T-cell (primary cell): ENCODE measurements at regions not wholly inside any gene's neighbourhood (a gene's known extent, or its start where the extent isn't known, plus 50 kb on each side); places are given as distances from the start of the nearest gene placed in this dataset.
"Not testable (repeated sequence)": the region's sequence is repeated elsewhere in the genome, so short reads cannot be mapped to it uniquely, and the experiment has no call there.

Experiments used
- ATAC-seq, 4 experiments: fragments of 200-7000 bp in 3 of 4; fragments of 150-1000 bp in 1 of 4; cut with Tn5 transposase; replicated peaks in 1 of 4; 1 replicate in 3 of 4; 2 replicates in 1 of 4; pipeline ENCODE4 v1.10.0; 2021; ENCODE audit warnings: moderate library complexity in 3 of 4, mild to moderate bottlenecking in 2 of 4, moderate number of reproducible peaks in 1 of 4
- CTCF ChIA-PET, 2 donors: fragments of 300-600 bp; sonication (Branson Sonifier 250); formaldehyde crosslinking; loops; one replicate each; lab custom pipeline; 2022; ENCODE audit warnings: antibody characterized with exemption in 2 of 2; lab: Charles Lee
- POLR2A ChIA-PET, 2 donors: fragments of 300-600 bp; sonication (Branson Sonifier 250); formaldehyde crosslinking; loops; one replicate each; lab custom pipeline; 2022; ENCODE audit warnings: antibody characterized with exemption in 2 of 2; lab: Charles Lee
- DNase-seq, 35 experiments: peaks; one replicate each; pipeline versions ENCODE4 v3.0.0 to v3.0.0-alpha.2; 2013 to 2023
- H3K27ac ChIP-seq: one replicate; pipeline ENCODE4 v1.5.1; 2013; ENCODE audit warnings: low read length
- H3K27me3 ChIP-seq, 2 experiments: replicated peaks in 1 of 2; 1 replicate in 1 of 2; 2 replicates in 1 of 2; pipeline versions ENCODE4 v1.6.1 to v1.7.0; 2013; ENCODE audit warnings: low read length in 1 of 2, mixed read lengths in 1 of 2; ENCODE audit not compliant: control insufficient read depth in 2 of 2, insufficient read depth in 2 of 2; ENCODE audit errors: extremely low read depth in 1 of 2
- H3K36me3 ChIP-seq, 2 donors: 1 replicate in 1 of 2; 2 replicates in 1 of 2; pipeline versions ENCODE4 v1.6.1 to v1.7.0; 2013; ENCODE audit warnings: low read length in 1 of 2; ENCODE audit not compliant: control insufficient read depth in 2 of 2, insufficient read depth in 1 of 2; ENCODE audit errors: extremely low read depth in 1 of 2
- H3K4me1 ChIP-seq, 2 experiments: 1 replicate in 1 of 2; 2 replicates in 1 of 2; pipeline versions ENCODE4 v1.6.1 to v1.7.0; 2013; ENCODE audit warnings: low read length in 2 of 2, mixed read lengths in 1 of 2; ENCODE audit not compliant: insufficient read depth in 2 of 2, control insufficient read depth in 1 of 2; ENCODE audit errors: extremely low read depth in 1 of 2
- H3K4me3 ChIP-seq, 2 donors: 1 replicate in 1 of 2; 2 replicates in 1 of 2; pipeline versions ENCODE4 v1.5.1 to v1.7.0; 2013; ENCODE audit warnings: mild to moderate bottlenecking in 2 of 2, low read length in 1 of 2, moderate library complexity in 1 of 2; ENCODE audit not compliant: control insufficient read depth in 1 of 2; ENCODE audit errors: extremely low read depth in 1 of 2
- H3K9me3 ChIP-seq: 2 replicates; pipeline ENCODE4 v1.7.0; 2013
- H3K27ac Mint-ChIP-seq, 2 donors: one replicate each; pipeline ENCODE4 v1.8.0; 2020 to 2021; ENCODE audit warnings: mild to moderate bottlenecking in 2 of 2, mixed read lengths in 2 of 2
- H3K27me3 Mint-ChIP-seq, 2 donors: one replicate each; pipeline ENCODE4 v1.8.0; 2021 to 2022; ENCODE audit warnings: mixed read lengths in 2 of 2
- H3K36me3 Mint-ChIP-seq: one replicate; pipeline ENCODE4 v1.8.0; 2021; ENCODE audit warnings: mixed read lengths
- H3K4me1 Mint-ChIP-seq, 3 donors: one replicate each; pipeline ENCODE4 v1.8.0; 2020 to 2022; ENCODE audit warnings: mixed read lengths in 3 of 3, mild to moderate bottlenecking in 1 of 3
- H3K4me3 Mint-ChIP-seq, 3 donors: one replicate each; pipeline ENCODE4 v1.8.0; 2020 to 2022; ENCODE audit warnings: mild to moderate bottlenecking in 3 of 3, mixed read lengths in 3 of 3, moderate library complexity in 3 of 3
- H3K9me3 Mint-ChIP-seq, 3 donors: one replicate each; pipeline ENCODE4 v1.8.0; 2020 to 2022; ENCODE audit warnings: mixed read lengths in 3 of 3
- WGBS: methylation state at CpG from one replicate; pipeline ENCODE4 v1.1.5; 2013; ENCODE audit warnings: missing lambda C conversion rate; ENCODE audit not compliant: insufficient coverage; 5-methylcytosine and 5-hydroxymethylcytosine counted together

DNA sequence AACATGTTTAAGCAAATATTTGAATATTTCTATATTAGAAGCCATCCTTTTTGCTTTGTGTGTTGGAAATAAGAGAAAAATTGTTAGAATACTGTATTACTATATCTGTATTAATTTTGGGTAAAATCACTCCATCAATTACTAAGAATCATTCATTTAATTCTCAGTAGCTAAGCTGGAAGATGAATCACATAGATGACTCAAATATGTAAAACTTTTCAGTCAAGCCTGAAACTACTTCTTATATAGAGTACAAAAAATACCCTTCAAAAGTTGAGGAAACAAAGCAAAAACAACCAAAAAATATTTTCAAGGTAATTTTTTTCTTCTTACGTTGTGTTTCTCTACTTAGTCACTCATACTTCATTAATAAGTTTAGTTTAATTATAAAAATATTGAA lies 205.7 kb upstream of the ROBO1 start:
- no peak overlapping the region for H3K4me3 ChIP-seq
- Mint-ChIP-seq H3K4me3 (no peak overlapping the region), H3K4me1 (no peaks in the 10 kb centered on the region), H3K9me3 (peaks cover 9 to 25% (median 19%) of the 10 kb centered on the region in 3 donors), H3K27ac (no peak overlapping the region), H3K36me3 (no peaks in the 10 kb centered on the region), H3K27me3 (no peaks in the 10 kb centered on the region)
- H3K4me1 ChIP-seq, result no peaks in the 10 kb centered on the region
- ChIA-PET CTCF (no interaction called here), POLR2A (no interaction called here)
- no peak for DNase-seq
- no peaks in the 10 kb centered on the region for H3K36me3 ChIP-seq
- no peaks in the 10 kb centered on the region for H3K27me3 ChIP-seq
- H3K27ac ChIP-seq, result no peak overlapping the region
- no CpG with 5 or more reads among the region's 1 CpG for WGBS
- no peaks in the 10 kb centered on the region for H3K9me3 ChIP-seq
- ATAC-seq, result no peak

DNA sequence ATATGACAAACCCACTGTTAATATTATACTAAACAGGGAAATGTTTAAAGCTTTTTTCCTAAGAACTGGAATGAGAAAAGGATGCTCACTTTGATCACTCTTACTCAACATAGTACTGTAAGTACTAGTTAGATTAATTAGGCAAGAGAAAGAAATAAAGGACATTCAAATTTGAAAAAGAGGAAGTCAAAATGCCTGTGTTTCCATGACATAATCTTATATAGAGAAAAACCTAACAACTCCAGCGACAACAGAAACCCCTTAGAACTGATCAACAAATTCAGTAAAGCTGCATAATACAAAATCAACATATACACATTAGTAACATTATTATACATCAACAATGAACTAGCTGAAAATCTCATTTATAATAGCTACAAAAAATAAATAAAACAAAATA lies 200.6 kb upstream of the ROBO1 start:
- Mint-ChIP-seq H3K4me3 (no peak overlapping the region), H3K27ac (no peak overlapping the region), H3K9me3 (peaks cover 0 to 24% (median 6%) of the 10 kb centered on the region in 3 donors), H3K27me3 (no peaks in the 10 kb centered on the region), H3K4me1 (no peaks in the 10 kb centered on the region), H3K36me3 (no peaks in the 10 kb centered on the region)
- H3K4me1 ChIP-seq, result no peaks in the 10 kb centered on the region
- no peaks in the 10 kb centered on the region for H3K36me3 ChIP-seq
- H3K27ac ChIP-seq, result no peak overlapping the region
- DNase-seq, result no peak
- peaks cover 2% of the 10 kb centered on the region for H3K9me3 ChIP-seq
- POLR2A ChIA-PET, result no interaction called here
- no peak for ATAC-seq
- CTCF ChIA-PET, result no interaction called here
- no peaks in the 10 kb centered on the region for H3K27me3 ChIP-seq
- WGBS, result no CpG with 5 or more reads among the region's 1 CpG
- H3K4me3 ChIP-seq, result no peak overlapping the region

DNA sequence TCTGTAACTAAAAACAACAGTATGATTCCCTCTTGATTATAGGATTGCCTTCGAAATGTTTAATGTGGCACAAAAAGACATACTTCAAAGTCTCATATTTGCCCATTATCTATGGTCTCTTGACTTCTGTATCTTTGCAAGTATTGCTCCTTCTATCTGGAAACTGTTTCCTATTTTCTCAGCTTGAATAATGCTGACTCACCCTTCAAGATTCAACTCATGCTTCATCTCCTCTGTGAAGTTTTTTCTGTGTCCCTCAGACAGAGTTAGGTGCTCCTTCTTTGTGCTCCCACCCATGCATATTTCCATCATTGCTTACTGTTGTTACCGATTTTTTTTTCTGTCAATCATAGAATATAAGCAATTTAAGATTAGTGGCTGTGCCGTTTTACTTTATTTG lies 192.8 kb upstream of the ROBO1 start:
- H3K4me1 ChIP-seq, result no peaks in the 10 kb centered on the region
- no peaks in the 10 kb centered on the region for H3K36me3 ChIP-seq
- ChIA-PET CTCF (no interaction called here), POLR2A (no interaction called here)
- Mint-ChIP-seq H3K27ac (no peak overlapping the region), H3K4me1 (no peaks in the 10 kb centered on the region), H3K9me3 (peaks cover 13 to 30% (median 14%) of the 10 kb centered on the region in 3 donors), H3K4me3 (no peak overlapping the region), H3K36me3 (no peaks in the 10 kb centered on the region), H3K27me3 (no peaks in the 10 kb centered on the region)
- no peak for DNase-seq
- no peaks in the 10 kb centered on the region for H3K27me3 ChIP-seq
- no peak for ATAC-seq
- no peak overlapping the region for H3K27ac ChIP-seq
- no CpG with 5 or more reads among the region's 3 CpGs for WGBS
- no peak overlapping the region for H3K4me3 ChIP-seq
- peaks cover 2% of the 10 kb centered on the region for H3K9me3 ChIP-seq

DNA sequence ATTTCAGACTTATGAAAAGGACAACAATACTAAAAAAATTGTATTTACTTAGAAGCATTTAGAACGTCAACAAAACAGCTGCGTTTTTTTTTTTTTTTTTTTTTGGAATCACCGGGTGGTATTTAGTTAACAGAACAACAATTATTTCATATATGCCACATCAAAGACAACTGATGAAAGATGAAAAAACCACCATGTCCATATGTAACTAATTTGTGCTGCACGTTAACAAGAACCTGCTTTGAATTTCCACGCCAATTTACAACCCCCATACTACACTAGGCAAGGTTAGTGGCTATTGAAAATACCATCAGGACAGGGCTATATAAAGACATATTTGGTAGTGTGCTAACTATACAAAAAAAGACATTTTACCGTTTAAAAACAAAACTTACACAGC lies 189.3 kb upstream of the ROBO1 start:
- no peak for ATAC-seq

DNA sequence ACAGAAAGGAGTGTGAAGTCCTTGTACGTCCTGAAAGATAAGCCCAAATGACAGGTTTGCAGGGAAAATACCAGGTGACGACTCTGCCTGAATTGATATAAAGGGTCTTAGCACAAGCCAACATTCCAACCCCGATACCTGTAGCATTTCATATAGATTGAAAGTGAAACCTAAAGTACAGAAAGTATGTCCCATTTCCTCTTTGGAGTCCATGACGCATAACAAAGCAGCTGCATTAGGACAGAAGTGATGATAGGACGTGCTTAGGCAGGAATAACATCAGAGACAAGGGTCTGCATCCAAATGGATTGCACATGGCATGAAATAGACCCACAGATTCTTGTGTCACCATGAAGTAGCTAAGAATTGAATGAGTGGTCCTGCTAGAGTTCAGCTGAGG lies 187.0 kb upstream of the ROBO1 start:
- CTCF ChIA-PET, result no interaction called here
- H3K27ac Mint-ChIP-seq, result no peak overlapping the region
- H3K36me3 ChIP-seq, result no peaks in the 10 kb centered on the region
- H3K4me3 Mint-ChIP-seq, result no peak overlapping the region
- DNase-seq (no peak), ATAC-seq (no peak)
- no peaks in the 10 kb centered on the region for H3K27me3 Mint-ChIP-seq
- POLR2A ChIA-PET, result no interaction called here
- peaks cover 3% of the 10 kb centered on the region for H3K9me3 ChIP-seq
- no peaks in the 10 kb centered on the region for H3K4me1 Mint-ChIP-seq
- H3K27ac ChIP-seq, result no peak overlapping the region
- H3K27me3 ChIP-seq, result no peaks in the 10 kb centered on the region
- H3K4me3 ChIP-seq, result no peak overlapping the region
- H3K9me3 Mint-ChIP-seq, result peaks cover 16 to 35% (median 20%) of the 10 kb centered on the region in 3 donors
- H3K4me1 ChIP-seq, result no peaks in the 10 kb centered on the region
- no peaks in the 10 kb centered on the region for H3K36me3 Mint-ChIP-seq
- 50% methylated on average over 1 of the region's 5 CpGs for WGBS

More for the DNA sequence above, 189.3 kb upstream of the ROBO1 start:
- Mint-ChIP-seq H3K36me3 (no peaks in the 10 kb centered on the region), H3K4me3 (no peak overlapping the region), H3K9me3 (peaks cover 18 to 25% (median 18%) of the 10 kb centered on the region in 3 donors), H3K27me3 (no peaks in the 10 kb centered on the region), H3K4me1 (no peaks in the 10 kb centered on the region), H3K27ac (no peak overlapping the region)
- H3K27ac ChIP-seq, result no peak overlapping the region
- ChIA-PET CTCF (no interaction called here), POLR2A (no interaction called here)
- no CpG with 5 or more reads among the region's 6 CpGs for WGBS
- no peaks in the 10 kb centered on the region for H3K27me3 ChIP-seq
- no peak overlapping the region for H3K4me3 ChIP-seq
- H3K9me3 ChIP-seq, result peaks cover 3% of the 10 kb centered on the region
- H3K4me1 ChIP-seq, result no peaks in the 10 kb centered on the region
- H3K36me3 ChIP-seq, result no peaks in the 10 kb centered on the region
- DNase-seq, result no peak

DNA sequence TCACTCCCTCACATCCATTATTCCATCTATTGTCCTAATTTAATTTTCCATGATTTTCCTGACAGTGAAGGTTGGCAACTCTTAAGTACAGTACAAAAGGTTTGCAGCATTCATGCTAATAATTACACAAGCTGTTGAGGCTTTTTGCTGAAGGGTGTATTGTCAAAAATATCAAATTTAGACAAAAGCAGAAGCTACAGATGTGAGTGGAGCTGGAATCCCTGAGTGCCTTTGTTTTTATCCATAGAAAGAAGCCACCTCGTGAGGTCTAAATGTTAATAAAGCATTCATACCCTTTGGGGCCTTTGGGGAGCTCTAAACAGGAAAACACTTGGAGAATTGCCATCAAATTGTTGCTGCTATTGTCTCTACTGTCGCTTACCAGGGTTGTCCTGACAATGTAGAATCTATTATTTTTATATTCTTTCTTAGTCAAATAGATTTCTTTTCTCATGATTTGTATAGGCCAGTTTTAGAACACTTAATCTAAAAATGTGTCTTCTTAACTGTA lies 185.8 kb upstream of the ROBO1 start:
- H3K36me3 ChIP-seq, result no peaks in the 10 kb centered on the region
- POLR2A ChIA-PET, result no interaction called here
- Mint-ChIP-seq H3K4me3 (no peak overlapping the region), H3K27me3 (no peaks in the 10 kb centered on the region), H3K9me3 (peaks cover 14 to 41% (median 25%) of the 10 kb centered on the region in 3 donors), H3K27ac (no peak overlapping the region), H3K36me3 (no peaks in the 10 kb centered on the region), H3K4me1 (no peaks in the 10 kb centered on the region)
- CTCF ChIA-PET, result no interaction called here
- no peak for DNase-seq
- WGBS, result no CpG with 5 or more reads among the region's 2 CpGs
- no peak for ATAC-seq
- H3K27me3 ChIP-seq, result no peaks in the 10 kb centered on the region
- peaks cover 3% of the 10 kb centered on the region for H3K9me3 ChIP-seq
- H3K4me3 ChIP-seq, result no peak overlapping the region
- H3K27ac ChIP-seq, result no peak overlapping the region
- no peaks in the 10 kb centered on the region for H3K4me1 ChIP-seq

DNA sequence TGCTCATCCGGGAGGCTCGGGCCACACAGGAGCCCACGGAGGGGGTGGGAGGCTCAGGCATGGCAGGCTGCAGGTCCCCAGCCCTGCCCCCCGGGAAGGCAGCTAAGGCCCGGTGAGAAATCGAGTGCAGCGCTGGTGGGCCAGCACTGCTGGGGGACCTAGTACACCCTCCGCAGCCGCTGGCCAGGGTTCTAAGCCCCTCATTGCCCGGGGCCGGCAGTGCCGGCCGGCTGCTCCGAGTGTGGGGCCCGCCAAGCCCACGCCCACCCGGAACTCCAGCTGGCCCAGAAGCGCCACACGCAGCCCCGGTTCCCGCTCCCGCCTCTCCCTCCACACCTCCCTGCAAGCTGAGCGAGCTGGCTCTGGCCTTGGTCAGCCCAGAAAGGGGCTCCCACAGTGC lies 183.6 kb upstream of the ROBO1 start:
- H3K36me3 ChIP-seq, H3K4me1 Mint-ChIP-seq, H3K4me1 ChIP-seq, H3K36me3 Mint-ChIP-seq, DNase-seq, H3K4me3 ChIP-seq, H3K27ac Mint-ChIP-seq, H3K27ac ChIP-seq, H3K27me3 Mint-ChIP-seq, H3K4me3 Mint-ChIP-seq, CTCF ChIA-PET, H3K9me3 ChIP-seq, H3K27me3 ChIP-seq, ATAC-seq: not testable (repeated sequence)
- WGBS, result 89% methylated on average over 17 of the region's 23 CpGs
- POLR2A ChIA-PET, result interaction anchor here in 1 of 2 donors (0.6 kb wide), 1 partner anchor 511 kb away, joined by 3 read pairs; no protein-coding TSS in a partner anchor
- peaks cover 11 to 28% (median 19%) of the 10 kb centered on the region in 3 donors for H3K9me3 Mint-ChIP-seq
